Suprapubic skin (tissue), 4 donors: ENCODE measurements at regions not wholly inside any gene's neighbourhood (a gene's known extent, or its start where the extent isn't known, plus 50 kb on each side); places are given as distances from the start of the nearest gene placed in this dataset.

Experiments
- DNase-seq, 2 donors: peaks; one replicate each; pipeline ENCODE4 v3.0.0-alpha.2; 2019; ENCODE audit warnings: low spot score in 2 of 2
- H3K27ac ChIP-seq: fragments of 200-600 bp; sonication (generic); one replicate; pipeline ENCODE4 v1.5.1; 2019
- H3K27me3 ChIP-seq: fragments of 200-600 bp; sonication (generic); one replicate; pipeline ENCODE4 v1.5.1; 2019
- H3K36me3 ChIP-seq: fragments of 200-600 bp; sonication (generic); one replicate; pipeline ENCODE4 v1.5.1; 2019
- H3K4me1 ChIP-seq: fragments of 200-600 bp; sonication (generic); one replicate; pipeline ENCODE4 v1.5.1; 2019
- H3K4me3 ChIP-seq: fragments of 200-600 bp; sonication (generic); one replicate; pipeline ENCODE4 v1.5.1; 2019; ENCODE audit warnings: mild to moderate bottlenecking
- H3K9me3 ChIP-seq: fragments of 200-600 bp; sonication (generic); one replicate; pipeline ENCODE4 v1.5.1; 2019
- CTCF ChIP-seq, 2 donors: fragments of 200-600 bp in 1 of 2; fragments of 450-650 bp in 1 of 2; sonication (generic) in 1 of 2; IDR thresholded peaks; one replicate each; pipeline ENCODE4 v1.5.1; 2016 to 2019; ENCODE audit warnings: antibody characterized with exemption in 2 of 2, mild to moderate bottlenecking in 1 of 2, moderate library complexity in 1 of 2
- EP300 ChIP-seq: sonication (generic); formaldehyde crosslinking; IDR thresholded peaks from one replicate; pipeline ENCODE4 v1.6.1; 2017; ENCODE audit warnings: antibody characterized with exemption
- POLR2A ChIP-seq, 2 donors: fragments of 450-650 bp; IDR thresholded peaks; one replicate each; pipeline ENCODE4 v1.6.1; 2017; ENCODE audit warnings: antibody characterized with exemption in 2 of 2, mild to moderate bottlenecking in 2 of 2, moderate library complexity in 2 of 2
- POLR2AphosphoS5 ChIP-seq, 3 donors: sonication (generic); formaldehyde crosslinking; IDR thresholded peaks; one replicate each; pipeline ENCODE4 v1.6.1; 2017; ENCODE audit warnings: antibody characterized with exemption in 3 of 3
- WGBS: methylation state at CpG from one replicate; pipeline ENCODE4 v1.1.5; 2018; 5-methylcytosine and 5-hydroxymethylcytosine counted together

- Histone ChIP-seq H3K27me3 (no peaks in the 10 kb centered on the region), H3K9me3 (no peaks in the 10 kb centered on the region), H3K36me3 (no peaks in the 10 kb centered on the region), H3K4me3 (no peak overlapping the region), H3K4me1 (no peaks in the 10 kb centered on the region), H3K27ac (no peak overlapping the region)
- DNase-seq, result no peak
- 65% methylated on average over 4 of the region's 4 CpGs for whole genome bisulfite sequencing
- TF ChIP-seq EP300, result no peak
- TF ChIP-seq POLR2A (IDR thresholded peaks at IDR 0.05), result no peak
- TF ChIP-seq POLR2AphosphoS5 (IDR thresholded peaks at IDR 0.05), result no peak
- TF ChIP-seq CTCF (IDR thresholded peaks at IDR 0.05), result no peak
Measured at GRCh38 chr12:90899456-90900182, 55.4 kb downstream of the CCER1 start.

- TF ChIP-seq POLR2AphosphoS5 (IDR thresholded peaks at IDR 0.05) (no peak), POLR2A (IDR thresholded peaks at IDR 0.05) (no peak), EP300 (no peak), CTCF (IDR thresholded peaks at IDR 0.05) (no peak)
- no peak overlapping the region for H3K27ac ChIP-seq
- no peaks in the 10 kb centered on the region for H3K27me3 ChIP-seq
- DNase-seq, result no peak
- no peaks in the 10 kb centered on the region for H3K9me3 ChIP-seq
- no peaks in the 10 kb centered on the region for H3K4me1 ChIP-seq
- H3K36me3 ChIP-seq, result no peaks in the 10 kb centered on the region
- H3K4me3 ChIP-seq, result no peak overlapping the region
Measured at GRCh38 chr12:90897986-90898385, 57.0 kb downstream of the CCER1 start.

- Histone ChIP-seq H3K27ac (no peak overlapping the region), H3K36me3 (no peaks in the 10 kb centered on the region), H3K9me3 (no peaks in the 10 kb centered on the region), H3K4me3 (no peak overlapping the region), H3K4me1 (no peaks in the 10 kb centered on the region), H3K27me3 (no peaks in the 10 kb centered on the region)
- no peak for TF ChIP-seq CTCF (IDR thresholded peaks at IDR 0.05)
- no peak for TF ChIP-seq POLR2AphosphoS5 (IDR thresholded peaks at IDR 0.05)
- TF ChIP-seq EP300, result no peak
- TF ChIP-seq POLR2A (IDR thresholded peaks at IDR 0.05), result no peak
- 96% methylated on average over 3 of the region's 3 CpGs for WGBS
- no peak for DNase-seq
Measured at GRCh38 chr12:90897316-90897715, 57.7 kb downstream of the CCER1 start.

GRCh38 chr12:90896821-90897220 lies 58.2 kb downstream of the CCER1 start:
- no peak overlapping the region for H3K4me3 ChIP-seq
- WGBS, result 96% methylated on average over 1 of the region's 1 CpG
- no peaks in the 10 kb centered on the region for H3K36me3 ChIP-seq
- H3K27ac ChIP-seq, result no peak overlapping the region
- H3K27me3 ChIP-seq, result no peaks in the 10 kb centered on the region
- no peak for DNase-seq
- no peaks in the 10 kb centered on the region for H3K9me3 ChIP-seq
- TF ChIP-seq CTCF (IDR thresholded peaks at IDR 0.05), result no peak
- no peak for TF ChIP-seq EP300
- TF ChIP-seq POLR2AphosphoS5 (IDR thresholded peaks at IDR 0.05), result no peak
- TF ChIP-seq POLR2A (IDR thresholded peaks at IDR 0.05), result no peak
- no peaks in the 10 kb centered on the region for H3K4me1 ChIP-seq

- Histone ChIP-seq H3K36me3 (no peaks in the 10 kb centered on the region), H3K4me1 (no peaks in the 10 kb centered on the region), H3K9me3 (no peaks in the 10 kb centered on the region), H3K27me3 (no peaks in the 10 kb centered on the region), H3K27ac (no peak overlapping the region), H3K4me3 (no peak overlapping the region)
- TF ChIP-seq POLR2AphosphoS5 (IDR thresholded peaks at IDR 0.05) (no peak), EP300 (no peak), CTCF (IDR thresholded peaks at IDR 0.05) (no peak), POLR2A (IDR thresholded peaks at IDR 0.05) (no peak)
- no peak for DNase-seq
Measured at GRCh38 chr12:90896164-90896563, 58.8 kb downstream of the CCER1 start.
